T-helper 2 cell treated with Interferon-gamma antibody and Interleukin-4, amounts not matched to agents 5 μg/mL and 100 μg/mL, for 36 hours (primary cell): ENCODE measurements at regions not wholly inside any gene's neighbourhood (a gene's known extent, or its start where the extent isn't known, plus 50 kb on each side); places are given as distances from the start of the nearest gene placed in this dataset.

Source experiments
- DNase-seq: peaks from one replicate; pipeline ENCODE4 v3.0.0; 2021; ENCODE audit warnings: low spot score
- H3K27ac Mint-ChIP-seq: one replicate; pipeline ENCODE4 v1.8.0; 2021; ENCODE audit warnings: mild to moderate bottlenecking, mixed read lengths
- H3K27me3 Mint-ChIP-seq: one replicate; pipeline ENCODE4 v1.8.0; 2021; ENCODE audit warnings: low read depth, mixed read lengths
- H3K36me3 Mint-ChIP-seq: one replicate; pipeline ENCODE4 v1.8.0; 2021; ENCODE audit warnings: low read depth, mixed read lengths
- H3K4me1 Mint-ChIP-seq: one replicate; pipeline ENCODE4 v1.8.0; 2021; ENCODE audit warnings: low read depth, mixed read lengths
- H3K4me3 Mint-ChIP-seq: one replicate; pipeline ENCODE4 v1.8.0; 2022; ENCODE audit warnings: mild to moderate bottlenecking, moderate library complexity, mixed read lengths
- H3K9me3 Mint-ChIP-seq: one replicate; pipeline ENCODE4 v1.8.0; 2021; ENCODE audit warnings: mixed read lengths

GRCh38 chr2:13572466-13572865 is 855.7 kb downstream of the TRIB2 start:
- Mint-ChIP-seq H3K4me1 (no peaks in the 10 kb centered on the region), H3K27me3 (no peaks in the 10 kb centered on the region), H3K9me3 (peaks cover 3% of the 10 kb centered on the region), H3K27ac (no peak overlapping the region), H3K36me3 (no peaks in the 10 kb centered on the region), H3K4me3 (no peak overlapping the region)
- DNase-seq: no peak

GRCh38 chr2:13574831-13575230 is 858.1 kb downstream of the TRIB2 start:
- Mint-ChIP-seq H3K9me3 (peaks cover 2% of the 10 kb centered on the region), H3K4me3 (no peak overlapping the region), H3K36me3 (no peaks in the 10 kb centered on the region), H3K4me1 (no peaks in the 10 kb centered on the region), H3K27ac (no peak overlapping the region), H3K27me3 (no peaks in the 10 kb centered on the region)
- no peak for DNase-seq

GRCh38 chr2:13576406-13577036 is 859.8 kb downstream of the TRIB2 start:
- Mint-ChIP-seq H3K4me1 (no peaks in the 10 kb centered on the region), H3K27me3 (no peaks in the 10 kb centered on the region), H3K9me3 (peaks cover 3% of the 10 kb centered on the region), H3K4me3 (no peak overlapping the region), H3K27ac (no peak overlapping the region), H3K36me3 (no peaks in the 10 kb centered on the region)
- DNase-seq: no peak

GRCh38 chr2:13578547-13578946 is 861.8 kb downstream of the TRIB2 start:
- no peaks in the 10 kb centered on the region for H3K36me3 Mint-ChIP-seq
- H3K27me3 Mint-ChIP-seq: no peaks in the 10 kb centered on the region
- H3K9me3 Mint-ChIP-seq: peaks cover 8% of the 10 kb centered on the region
- no peaks in the 10 kb centered on the region for H3K4me1 Mint-ChIP-seq
- no peak overlapping the region for H3K4me3 Mint-ChIP-seq
- H3K27ac Mint-ChIP-seq: no peak overlapping the region
- no peak for DNase-seq

GRCh38 chr2:13581471-13581870 is 864.7 kb downstream of the TRIB2 start:
- no peaks in the 10 kb centered on the region for H3K36me3 Mint-ChIP-seq
- H3K4me1 Mint-ChIP-seq: no peaks in the 10 kb centered on the region
- no peak overlapping the region for H3K4me3 Mint-ChIP-seq
- no peaks in the 10 kb centered on the region for H3K27me3 Mint-ChIP-seq
- H3K27ac Mint-ChIP-seq: no peak overlapping the region
- DNase-seq: no peak
- peaks cover 8% of the 10 kb centered on the region for H3K9me3 Mint-ChIP-seq

- no peak overlapping the region for H3K27ac Mint-ChIP-seq
- H3K4me1 Mint-ChIP-seq: no peaks in the 10 kb centered on the region
- DNase-seq: no peak
- H3K36me3 Mint-ChIP-seq: no peaks in the 10 kb centered on the region
- no peaks in the 10 kb centered on the region for H3K27me3 Mint-ChIP-seq
- no peak overlapping the region for H3K4me3 Mint-ChIP-seq
- peaks cover 8% of the 10 kb centered on the region for H3K9me3 Mint-ChIP-seq
Observed at GRCh38 chr2:13583609-13584008, 866.9 kb downstream of the TRIB2 start.

GRCh38 chr2:13584020-13584419 is 867.3 kb downstream of the TRIB2 start:
- H3K36me3 Mint-ChIP-seq: no peaks in the 10 kb centered on the region
- H3K27me3 Mint-ChIP-seq: no peaks in the 10 kb centered on the region
- H3K9me3 Mint-ChIP-seq: peaks cover 8% of the 10 kb centered on the region
- H3K4me1 Mint-ChIP-seq: no peaks in the 10 kb centered on the region
- H3K4me3 Mint-ChIP-seq: no peak overlapping the region
- DNase-seq: no peak
- no peak overlapping the region for H3K27ac Mint-ChIP-seq

- Mint-ChIP-seq H3K4me1 (no peaks in the 10 kb centered on the region), H3K36me3 (no peaks in the 10 kb centered on the region), H3K27me3 (no peaks in the 10 kb centered on the region), H3K4me3 (no peak overlapping the region), H3K27ac (no peak overlapping the region), H3K9me3 (peaks cover 12% of the 10 kb centered on the region)
- no peak for DNase-seq
Observed at GRCh38 chr2:13585732-13586131, 869.0 kb downstream of the TRIB2 start.

GRCh38 chr2:13596233-13596632 is 879.5 kb downstream of the TRIB2 start:
- no peaks in the 10 kb centered on the region for H3K36me3 Mint-ChIP-seq
- no peak overlapping the region for H3K4me3 Mint-ChIP-seq
- no peak for DNase-seq
- peaks cover 25% of the 10 kb centered on the region for H3K9me3 Mint-ChIP-seq
- no peaks in the 10 kb centered on the region for H3K4me1 Mint-ChIP-seq
- no peaks in the 10 kb centered on the region for H3K27me3 Mint-ChIP-seq
- H3K27ac Mint-ChIP-seq: no peak overlapping the region

GRCh38 chr2:13597176-13597575 is 880.4 kb downstream of the TRIB2 start:
- Mint-ChIP-seq H3K27ac (no peak overlapping the region), H3K36me3 (no peaks in the 10 kb centered on the region), H3K4me1 (no peaks in the 10 kb centered on the region), H3K9me3 (peaks cover 18% of the 10 kb centered on the region), H3K27me3 (no peaks in the 10 kb centered on the region), H3K4me3 (no peak overlapping the region)
- DNase-seq: no peak

GRCh38 chr2:13601506-13601905 is 884.8 kb downstream of the TRIB2 start:
- no peak for DNase-seq
- Mint-ChIP-seq H3K4me1 (no peaks in the 10 kb centered on the region), H3K27me3 (no peaks in the 10 kb centered on the region), H3K4me3 (no peak overlapping the region), H3K9me3 (peaks cover under 1% of the 10 kb centered on the region), H3K27ac (no peak overlapping the region), H3K36me3 (no peaks in the 10 kb centered on the region)

GRCh38 chr2:13604951-13605661 is 888.4 kb downstream of the TRIB2 start:
- Mint-ChIP-seq H3K4me1 (no peaks in the 10 kb centered on the region), H3K9me3 (no peaks in the 10 kb centered on the region), H3K4me3 (no peak overlapping the region), H3K27me3 (no peaks in the 10 kb centered on the region), H3K36me3 (no peaks in the 10 kb centered on the region), H3K27ac (no peak overlapping the region)
- no peak for DNase-seq

GRCh38 chr2:13607139-13607538 is 890.4 kb downstream of the TRIB2 start:
- Mint-ChIP-seq H3K4me3 (no peak overlapping the region), H3K9me3 (no peaks in the 10 kb centered on the region), H3K27ac (no peak overlapping the region), H3K36me3 (no peaks in the 10 kb centered on the region), H3K27me3 (no peaks in the 10 kb centered on the region), H3K4me1 (no peaks in the 10 kb centered on the region)
- no peak for DNase-seq

- no peaks in the 10 kb centered on the region for H3K4me1 Mint-ChIP-seq
- H3K4me3 Mint-ChIP-seq: no peak overlapping the region
- no peak for DNase-seq
- H3K27me3 Mint-ChIP-seq: no peaks in the 10 kb centered on the region
- H3K36me3 Mint-ChIP-seq: no peaks in the 10 kb centered on the region
- peaks cover 9% of the 10 kb centered on the region for H3K9me3 Mint-ChIP-seq
- no peak overlapping the region for H3K27ac Mint-ChIP-seq
Observed at GRCh38 chr2:13611939-13612338, 895.2 kb downstream of the TRIB2 start.

- H3K9me3 Mint-ChIP-seq: peaks cover 22% of the 10 kb centered on the region
- H3K4me1 Mint-ChIP-seq: no peaks in the 10 kb centered on the region
- H3K27me3 Mint-ChIP-seq: no peaks in the 10 kb centered on the region
- H3K36me3 Mint-ChIP-seq: no peaks in the 10 kb centered on the region
- DNase-seq: no peak
- no peak overlapping the region for H3K4me3 Mint-ChIP-seq
- H3K27ac Mint-ChIP-seq: no peak overlapping the region
Observed at GRCh38 chr2:13616059-13616458, 899.3 kb downstream of the TRIB2 start.
